Peyer's patch (tissue), 4 donors: ENCODE measurements at regions not wholly inside any gene's neighbourhood (a gene's known extent, or its start where the extent isn't known, plus 50 kb on each side); places are given as distances from the start of the nearest gene placed in this dataset.

ENCODE experiments used
- DNase-seq, 3 donors: peaks; one replicate each; pipeline ENCODE4 v3.0.0-alpha.2; 2017 to 2019
- H3K27ac ChIP-seq, 4 donors: fragments of 200-600 bp; sonication (generic); one replicate each; pipeline ENCODE4 v1.5.1; 2016 to 2019
- H3K27me3 ChIP-seq, 2 donors: fragments of 200-600 bp; sonication (generic); one replicate each; pipeline ENCODE4 v1.5.1; 2019
- H3K36me3 ChIP-seq, 3 donors: fragments of 200-600 bp; sonication (generic); one replicate each; pipeline ENCODE4 v1.5.1; 2016 to 2019
- H3K4me1 ChIP-seq, 4 donors: fragments of 200-600 bp; sonication (generic); one replicate each; pipeline ENCODE4 v1.5.1; 2016 to 2019
- H3K4me3 ChIP-seq, 4 donors: fragments of 200-600 bp; sonication (generic); 1 replicate in 3 of 4; 2 replicates in 1 of 4; pipeline ENCODE4 v1.5.1; 2016 to 2019; ENCODE audit warnings: mild to moderate bottlenecking in 1 of 4
- H3K9me3 ChIP-seq, 4 donors: fragments of 200-600 bp; sonication (generic); one replicate each; pipeline ENCODE4 v1.5.1; 2016 to 2019; ENCODE audit warnings: mild to moderate bottlenecking in 1 of 4
- POLR2A ChIP-seq, 2 donors: fragments of 450-650 bp; IDR thresholded peaks; one replicate each; pipeline ENCODE4 v1.5.1; 2017; ENCODE audit warnings: antibody characterized with exemption in 2 of 2, mild to moderate bottlenecking in 2 of 2, moderate library complexity in 2 of 2
- TF ChIP-seq, protein P1 (sequence below), 6 experiments: fragments of 450-650 bp in 4 of 6; fragments of 200-600 bp in 2 of 6; sonication (generic) in 1 of 6; IDR thresholded peaks; one replicate each; pipeline ENCODE4 v1.5.1; 2017 to 2019; ENCODE audit warnings: antibody characterized with exemption in 6 of 6, mild to moderate bottlenecking in 3 of 6, moderate library complexity in 1 of 6

DNA sequence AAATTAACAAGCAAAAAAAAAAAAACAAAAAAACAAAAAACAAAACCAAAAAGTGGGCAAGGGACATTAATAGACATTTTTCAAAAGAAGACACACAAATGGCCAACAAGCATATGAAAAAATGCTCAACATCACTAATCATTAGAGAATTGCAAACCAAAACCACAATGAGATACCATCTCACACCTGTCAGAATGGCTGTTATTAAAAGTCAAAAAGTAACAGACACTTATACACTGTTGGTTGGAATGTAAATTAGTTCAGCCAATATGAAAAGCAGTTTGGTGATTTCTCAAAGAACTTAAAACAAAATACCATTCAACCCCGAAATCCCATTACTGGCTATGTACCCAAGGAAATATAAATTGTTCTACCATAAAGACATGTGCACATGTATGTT, 222.4 kb upstream of the CD96 start:
- H3K4me1 ChIP-seq = peaks cover 0 to 7% (median 0%) of the 10 kb centered on the region in 4 donors
- no peaks in the 10 kb centered on the region for H3K36me3 ChIP-seq
- TF ChIP-seq, protein P1, sequence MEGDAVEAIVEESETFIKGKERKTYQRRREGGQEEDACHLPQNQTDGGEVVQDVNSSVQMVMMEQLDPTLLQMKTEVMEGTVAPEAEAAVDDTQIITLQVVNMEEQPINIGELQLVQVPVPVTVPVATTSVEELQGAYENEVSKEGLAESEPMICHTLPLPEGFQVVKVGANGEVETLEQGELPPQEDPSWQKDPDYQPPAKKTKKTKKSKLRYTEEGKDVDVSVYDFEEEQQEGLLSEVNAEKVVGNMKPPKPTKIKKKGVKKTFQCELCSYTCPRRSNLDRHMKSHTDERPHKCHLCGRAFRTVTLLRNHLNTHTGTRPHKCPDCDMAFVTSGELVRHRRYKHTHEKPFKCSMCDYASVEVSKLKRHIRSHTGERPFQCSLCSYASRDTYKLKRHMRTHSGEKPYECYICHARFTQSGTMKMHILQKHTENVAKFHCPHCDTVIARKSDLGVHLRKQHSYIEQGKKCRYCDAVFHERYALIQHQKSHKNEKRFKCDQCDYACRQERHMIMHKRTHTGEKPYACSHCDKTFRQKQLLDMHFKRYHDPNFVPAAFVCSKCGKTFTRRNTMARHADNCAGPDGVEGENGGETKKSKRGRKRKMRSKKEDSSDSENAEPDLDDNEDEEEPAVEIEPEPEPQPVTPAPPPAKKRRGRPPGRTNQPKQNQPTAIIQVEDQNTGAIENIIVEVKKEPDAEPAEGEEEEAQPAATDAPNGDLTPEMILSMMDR (IDR thresholded peaks at IDR 0.05) = no peak
- no peak for TF ChIP-seq POLR2A (IDR thresholded peaks at IDR 0.05)
- H3K27me3 ChIP-seq = no peaks in the 10 kb centered on the region
- H3K9me3 ChIP-seq = no peaks in the 10 kb centered on the region
- no peak for DNase-seq
- no peak overlapping the region for H3K27ac ChIP-seq
- no peak overlapping the region for H3K4me3 ChIP-seq

DNA sequence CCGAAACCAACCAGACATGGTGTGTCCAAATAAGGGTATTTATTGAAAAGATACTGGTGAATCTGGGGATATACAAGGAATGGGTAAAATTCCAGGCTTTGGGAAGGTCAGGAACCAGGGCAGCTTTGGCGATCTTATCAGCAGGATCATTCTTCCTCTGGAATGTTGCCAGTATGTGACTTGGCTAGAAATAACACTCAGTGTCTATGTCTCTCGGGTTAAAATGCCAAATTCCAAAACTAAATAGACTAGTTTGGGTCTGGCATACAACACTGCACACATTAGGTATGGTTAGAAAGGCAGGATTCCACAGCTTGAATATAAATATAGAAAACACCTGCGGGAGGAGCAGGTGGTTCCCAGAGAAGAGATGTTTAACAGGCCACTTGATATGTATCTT, 220.2 kb upstream of the CD96 start:
- Histone ChIP-seq H3K9me3 (no peaks in the 10 kb centered on the region), H3K27ac (no peak overlapping the region), H3K27me3 (no peaks in the 10 kb centered on the region), H3K4me1 (no peaks in the 10 kb centered on the region), H3K4me3 (no peak overlapping the region), H3K36me3 (no peaks in the 10 kb centered on the region)
- no peak for TF ChIP-seq POLR2A (IDR thresholded peaks at IDR 0.05)
- TF ChIP-seq, protein P1 (IDR thresholded peaks at IDR 0.05) = no peak
- DNase-seq = no peak

DNA sequence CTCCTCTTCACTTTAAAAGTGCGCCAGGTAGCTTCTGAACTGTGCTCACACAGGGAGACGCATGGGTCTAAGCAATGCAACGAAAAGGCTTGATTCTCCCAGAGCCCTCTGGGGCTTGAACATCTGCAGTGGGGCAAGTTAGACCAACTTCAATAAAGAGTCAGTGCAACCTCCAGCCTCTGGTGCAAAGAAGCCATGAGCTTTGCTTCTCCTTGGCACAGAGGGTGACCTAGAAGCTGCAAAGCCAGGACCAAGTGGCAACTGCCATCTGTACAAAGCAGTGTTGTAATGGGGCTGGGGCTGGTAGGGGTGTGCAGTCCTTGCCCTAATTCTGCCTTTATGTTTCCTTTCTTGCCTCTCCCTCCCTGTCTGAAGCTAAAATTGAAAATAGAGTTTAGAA, 219.0 kb upstream of the CD96 start:
- TF ChIP-seq, protein P1 (IDR thresholded peaks at IDR 0.05) = no peak
- no peak for TF ChIP-seq POLR2A (IDR thresholded peaks at IDR 0.05)
- H3K4me3 ChIP-seq = no peak overlapping the region
- H3K4me1 ChIP-seq = no peaks in the 10 kb centered on the region
- H3K36me3 ChIP-seq = no peaks in the 10 kb centered on the region
- H3K27me3 ChIP-seq = no peaks in the 10 kb centered on the region
- no peak for DNase-seq
- H3K27ac ChIP-seq = no peak overlapping the region
- H3K9me3 ChIP-seq = no peaks in the 10 kb centered on the region

DNA sequence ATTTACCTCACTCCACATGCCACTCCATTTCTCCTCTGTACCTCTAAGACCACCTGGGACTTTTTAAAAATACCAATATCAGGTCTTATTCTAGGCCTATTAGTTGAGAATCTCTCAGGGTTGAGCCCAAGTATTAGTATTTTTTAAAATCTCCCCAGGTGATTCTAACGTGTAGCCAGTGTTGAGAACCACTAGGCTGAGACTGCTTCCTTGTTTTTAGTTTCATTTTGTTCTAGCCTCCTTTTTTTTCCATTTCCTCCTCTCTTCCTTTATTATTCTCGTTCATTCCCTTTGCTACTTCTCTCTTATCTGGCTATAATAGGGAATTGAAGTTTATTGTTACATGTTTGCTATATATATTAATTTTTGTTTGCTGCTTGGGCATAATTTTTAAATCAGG, 217.8 kb upstream of the CD96 start:
- Histone ChIP-seq H3K27me3 (no peaks in the 10 kb centered on the region), H3K4me1 (no peaks in the 10 kb centered on the region), H3K27ac (no peak overlapping the region), H3K4me3 (no peak overlapping the region), H3K9me3 (no peaks in the 10 kb centered on the region), H3K36me3 (no peaks in the 10 kb centered on the region)
- DNase-seq = no peak
- TF ChIP-seq, protein P1 (IDR thresholded peaks at IDR 0.05) = no peak
- TF ChIP-seq POLR2A (IDR thresholded peaks at IDR 0.05) = no peak

DNA sequence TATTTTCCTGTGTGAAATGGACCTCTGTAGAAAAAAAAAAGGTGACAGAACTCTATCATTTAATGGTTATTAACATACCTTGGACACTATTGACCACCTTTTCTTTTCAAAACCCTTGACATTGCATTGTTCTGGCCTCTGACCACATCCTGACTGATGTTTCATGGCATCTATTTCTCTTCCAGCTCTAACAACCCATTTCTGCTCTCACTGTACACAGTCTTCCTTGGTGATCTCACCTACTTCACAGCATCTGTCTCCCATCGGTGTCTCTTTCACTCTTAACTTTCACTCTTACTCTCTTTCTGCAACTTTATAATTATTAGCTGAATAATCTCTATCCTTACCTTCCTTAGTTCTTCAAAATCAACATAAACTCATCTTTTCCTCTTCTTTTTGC, 217.4 kb upstream of the CD96 start:
- H3K4me3 ChIP-seq = no peak overlapping the region
- no peak overlapping the region for H3K27ac ChIP-seq
- no peak for TF ChIP-seq POLR2A (IDR thresholded peaks at IDR 0.05)
- TF ChIP-seq, protein P1 (IDR thresholded peaks at IDR 0.05) = no peak

DNA sequence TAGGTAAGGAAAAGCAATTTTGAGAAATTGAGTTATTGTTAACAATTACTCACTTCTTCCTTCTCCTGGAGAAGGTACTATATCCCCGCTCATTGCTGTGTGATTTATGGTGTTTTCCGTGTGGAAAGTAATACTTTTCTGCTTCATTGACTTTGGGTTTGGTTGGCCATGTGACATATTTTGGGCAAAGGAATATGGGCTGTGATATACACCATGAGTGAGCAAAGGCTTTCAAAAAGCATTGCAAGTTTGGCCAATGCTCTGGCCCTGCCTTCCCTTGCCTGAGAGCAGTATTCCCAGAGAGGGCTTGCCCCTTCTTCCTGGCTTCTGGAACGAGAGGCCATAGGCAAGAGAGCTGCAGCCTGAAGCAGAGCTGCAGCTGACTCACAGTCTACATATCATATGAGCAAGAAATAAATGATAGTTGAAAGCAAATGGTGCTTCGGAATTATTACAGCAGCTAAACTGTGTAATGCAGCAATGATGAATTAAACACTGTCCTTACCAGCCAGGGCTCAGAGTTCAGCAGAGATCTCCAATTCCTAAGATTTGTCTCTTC, 216.8 kb upstream of the CD96 start:
- TF ChIP-seq, protein P1 (IDR thresholded peaks at IDR 0.05) = no peak
- TF ChIP-seq POLR2A (IDR thresholded peaks at IDR 0.05) = no peak
- Histone ChIP-seq H3K4me1 (no peaks in the 10 kb centered on the region), H3K4me3 (no peak overlapping the region), H3K9me3 (no peaks in the 10 kb centered on the region), H3K27me3 (no peaks in the 10 kb centered on the region), H3K36me3 (no peaks in the 10 kb centered on the region), H3K27ac (no peak overlapping the region)
- DNase-seq = no peak

More for the DNA sequence above, 217.4 kb upstream of the CD96 start:
- Histone ChIP-seq H3K36me3 (no peaks in the 10 kb centered on the region), H3K9me3 (no peaks in the 10 kb centered on the region), H3K27me3 (no peaks in the 10 kb centered on the region), H3K4me1 (no peaks in the 10 kb centered on the region)
- no peak for DNase-seq
